PFSK-1 (cell line): ENCODE measurements at regions not wholly inside any gene's neighbourhood (a gene's known extent, or its start where the extent isn't known, plus 50 kb on each side); places are given as distances from the start of the nearest gene placed in this dataset.

Experiments used
- FOXP2 ChIP-seq: optimal IDR thresholded peaks from 2 replicates; pipeline ENCODE3; 2011; ENCODE audit warnings: borderline replicate concordance, control low read depth, inconsistent platforms; ENCODE audit not compliant: insufficient read depth; ENCODE audit errors: extremely low read length, extremely low read depth
- POLR2AphosphoS5 ChIP-seq: IDR thresholded peaks from 2 replicates; pipeline ENCODE4 v1.6.1; 2012; ENCODE audit warnings: low read depth, mild to moderate bottlenecking, control low read depth, low read length, moderate library complexity
- REST ChIP-seq, 2 experiments: IDR thresholded peaks; 2 replicates each; pipeline versions ENCODE4 v1.6.1 to v1.8.0; 2011 to 2012; ENCODE audit warnings: low read depth in 2 of 2, low read length in 2 of 2, control low read depth in 1 of 2, inconsistent platforms in 1 of 2, mild to moderate bottlenecking in 1 of 2, moderate library complexity in 1 of 2; ENCODE audit not compliant: insufficient read depth in 1 of 2
- SIN3A ChIP-seq: IDR thresholded peaks from 2 replicates; pipeline ENCODE4 v1.6.1; 2012; ENCODE audit warnings: mild to moderate bottlenecking, low read length, moderate library complexity, borderline replicate concordance; ENCODE audit not compliant: insufficient read depth
- TAF1 ChIP-seq: IDR thresholded peaks from 2 replicates; pipeline ENCODE4 v1.6.1; 2012; ENCODE audit warnings: low read length, control low read depth, borderline replicate concordance; ENCODE audit not compliant: insufficient read depth

- TF ChIP-seq SIN3A (no peak), POLR2AphosphoS5 (no peak), REST (IDR thresholded peaks at IDR 0.05; ENCODE audit: insufficient read depth in 1 of 2, low read depth in 2 of 2, low read length in 2 of 2) (no peak)
These were observed 1003.7 kb downstream of the SLITRK1 start for GRCh38 chr13:82878536-82878935.

GRCh38 chr13:82867284-82867683 lies 1015.0 kb downstream of the SLITRK1 start:
- TF ChIP-seq SIN3A, result no peak
- no peak for TF ChIP-seq REST (IDR thresholded peaks at IDR 0.05; ENCODE audit: insufficient read depth in 1 of 2, low read depth in 2 of 2, low read length in 2 of 2)
- no peak for TF ChIP-seq TAF1
- TF ChIP-seq FOXP2, result no peak
- TF ChIP-seq POLR2AphosphoS5, result no peak

- TF ChIP-seq REST (IDR thresholded peaks at IDR 0.05; ENCODE audit: insufficient read depth in 1 of 2, low read depth in 2 of 2, low read length in 2 of 2), result no peak
- TF ChIP-seq POLR2AphosphoS5, result no peak
These were observed 1031.6 kb downstream of the SLITRK1 start for GRCh38 chr13:82850644-82851043.

GRCh38 chr13:82848766-82849165 lies 1033.5 kb downstream of the SLITRK1 start:
- TF ChIP-seq REST (IDR thresholded peaks at IDR 0.05; ENCODE audit: insufficient read depth in 1 of 2, low read depth in 2 of 2, low read length in 2 of 2), result no peak
- no peak for TF ChIP-seq FOXP2
- TF ChIP-seq SIN3A, result no peak

- TF ChIP-seq REST (IDR thresholded peaks at IDR 0.05; ENCODE audit: insufficient read depth in 1 of 2, low read depth in 2 of 2, low read length in 2 of 2) (no peak), SIN3A (no peak)
These were observed 1034.7 kb downstream of the SLITRK1 start for GRCh38 chr13:82847595-82847994.
